Head of caudate nucleus (tissue), 42 donors: ENCODE measurements at regions not wholly inside any gene's neighbourhood (a gene's known extent, or its start where the extent isn't known, plus 50 kb on each side); places are given as distances from the start of the nearest gene placed in this dataset.
A peak's percentile ranks its signal among the peaks of the same experiment; 100 is the strongest.
"Not testable (repeated sequence)": the region's sequence is repeated elsewhere in the genome, so short reads cannot be mapped to it uniquely, and the experiment has no call there.

Source experiments
- DNase-seq, 42 donors: peaks; one replicate each; pipeline versions ENCODE4 v3.0.0 to v3.0.0-alpha.2; 2020 to 2021; ENCODE audit warnings: mixed read lengths in 7 of 42
- intact Hi-C: fragments of 100-400 bp; cut with DNase I; formaldehyde crosslinking; loops from one replicate; pipeline ENCODE4 v1.15.0; 2022

DNA sequence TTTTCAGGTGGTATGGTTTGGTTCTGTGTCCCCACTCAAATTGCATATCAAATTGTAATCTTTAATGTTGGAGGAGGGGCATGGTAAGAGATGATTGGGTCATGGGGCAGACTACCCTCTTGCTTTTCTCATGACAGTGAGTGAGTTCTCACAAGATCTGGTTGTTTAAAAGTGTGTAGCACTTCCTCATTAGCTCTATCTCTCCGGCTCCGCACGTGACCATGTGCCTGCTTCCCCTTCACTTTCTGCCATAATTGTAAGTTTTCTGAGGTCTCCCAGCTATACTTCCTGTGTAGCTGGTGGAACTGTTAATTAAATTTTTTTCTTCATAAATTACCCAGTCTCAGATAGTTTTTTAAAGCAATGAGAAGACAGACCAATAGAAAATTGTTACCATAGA, 843.2 kb downstream of the AMY1C start:
- DNase-seq: peak in 2 of 42 donors; percentile 4 to 11
- intact Hi-C loops: no loop called here

- DNase-seq: no peak
- intact Hi-C loops: no loop called here
These were observed 843.9 kb downstream of the AMY1C start for GRCh38 chr1:104593413-104594187.

DNA sequence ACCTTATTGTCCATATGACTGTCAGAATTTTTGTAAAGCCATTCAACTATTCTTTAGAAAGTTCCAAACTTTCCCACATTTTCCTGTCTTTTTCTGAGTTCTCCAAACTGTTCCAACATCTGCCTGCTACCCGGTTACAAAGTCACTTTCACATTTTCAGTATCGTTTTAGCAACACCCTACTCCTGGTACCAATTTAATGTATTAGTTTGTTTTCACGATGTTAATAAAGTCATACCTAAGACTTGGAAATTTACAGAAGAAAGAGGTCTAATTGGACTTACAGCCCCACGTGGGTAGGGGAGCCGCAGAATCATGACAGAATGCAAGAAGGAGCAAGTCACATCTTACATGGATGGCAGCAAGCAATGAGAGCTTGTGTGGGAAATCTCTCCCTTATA, 867.8 kb downstream of the AMY1C start:
- no peak for DNase-seq
- intact Hi-C loops: no loop called here

GRCh38 chr1:104621221-104621620, 871.5 kb downstream of the AMY1C start:
- intact Hi-C loops: no loop called here
- DNase-seq: no peak

DNA sequence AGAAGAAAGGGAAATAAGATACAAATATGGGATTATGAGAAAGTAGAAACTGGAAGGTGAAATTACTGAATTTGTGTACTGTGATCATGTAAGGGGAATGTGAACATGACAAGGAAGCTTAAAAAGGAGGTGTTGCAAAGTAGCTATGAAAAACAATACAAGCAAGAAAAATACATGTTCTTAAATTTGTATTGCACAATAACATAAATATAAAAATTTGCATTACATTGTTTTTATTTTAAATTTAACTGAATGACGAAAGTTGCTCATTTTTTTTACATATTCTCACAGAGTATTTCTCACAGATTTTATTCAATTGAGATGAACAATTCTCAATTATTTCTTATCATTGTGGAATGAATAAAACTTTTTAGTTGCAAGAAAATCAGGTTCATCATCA, 874.8 kb downstream of the AMY1C start:
- DNase-seq: no peak
- intact Hi-C loops: no loop called here

GRCh38 chr1:104629589-104629988, 879.9 kb downstream of the AMY1C start:
- intact Hi-C loops: no loop called here
- no peak for DNase-seq

DNA sequence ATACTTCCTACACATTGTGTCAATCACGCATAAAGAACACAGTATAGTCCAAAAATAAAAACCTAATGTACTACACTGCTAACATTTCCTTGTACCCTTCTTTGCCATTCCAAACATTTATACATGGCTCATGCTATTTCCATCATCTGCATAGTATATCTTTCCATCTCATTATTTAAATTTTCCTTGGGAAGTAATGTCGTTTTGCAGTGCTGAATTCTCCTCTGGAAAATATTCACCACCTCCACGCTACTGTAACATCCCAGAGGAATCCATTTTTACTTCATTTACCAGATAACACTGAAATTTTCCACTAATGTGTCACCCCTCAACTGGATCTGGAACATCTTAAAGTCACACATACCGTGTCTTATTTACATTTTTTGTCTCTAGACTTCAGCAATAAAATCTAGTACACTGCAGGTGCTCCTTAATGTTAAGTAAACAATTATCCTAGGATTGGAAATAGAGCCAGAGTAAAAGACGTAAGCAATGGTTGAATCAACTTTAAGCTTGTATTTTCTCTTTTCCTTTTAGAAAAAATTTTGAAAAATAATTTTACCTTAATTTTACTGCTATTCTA, 881.0 kb downstream of the AMY1C start:
- intact Hi-C loops: no loop called here
- DNase-seq: no peak

GRCh38 chr1:104636581-104636980, 886.9 kb downstream of the AMY1C start:
- intact Hi-C loops: no loop called here
- DNase-seq: no peak

DNA sequence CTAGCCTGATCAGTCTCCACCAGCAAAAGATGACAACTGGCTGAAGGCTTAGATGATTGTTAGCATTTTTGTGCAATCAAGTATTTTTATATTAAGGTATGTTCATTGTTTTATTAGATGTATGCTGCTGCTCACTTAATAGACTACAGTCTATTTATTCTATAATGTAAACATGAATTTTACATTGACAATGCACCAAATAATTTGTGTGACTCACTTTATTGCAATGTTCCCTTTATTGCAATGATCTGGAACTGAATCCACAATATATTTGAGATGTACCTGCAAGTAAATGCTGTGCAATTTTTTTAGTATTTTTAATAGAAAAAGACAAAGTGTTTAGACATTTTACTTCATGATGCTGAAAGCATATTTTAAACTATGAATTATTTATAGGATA, 896.5 kb downstream of the AMY1C start:
- DNase-seq: no peak
- intact Hi-C loops: no loop called here

- DNase-seq: peak in 3 of 42 donors; percentile 8 to 11 (median 10)
- intact Hi-C loops: no loop called here
These were observed 898.6 kb downstream of the AMY1C start for GRCh38 chr1:104648269-104648691.

- DNase-seq, intact Hi-C loops: not testable (repeated sequence)
These were observed 914.7 kb downstream of the AMY1C start for GRCh38 chr1:104664374-104664773.

GRCh38 chr1:104665300-104665699, 915.6 kb downstream of the AMY1C start:
- no peak for DNase-seq
- intact Hi-C loops: no loop called here

DNA sequence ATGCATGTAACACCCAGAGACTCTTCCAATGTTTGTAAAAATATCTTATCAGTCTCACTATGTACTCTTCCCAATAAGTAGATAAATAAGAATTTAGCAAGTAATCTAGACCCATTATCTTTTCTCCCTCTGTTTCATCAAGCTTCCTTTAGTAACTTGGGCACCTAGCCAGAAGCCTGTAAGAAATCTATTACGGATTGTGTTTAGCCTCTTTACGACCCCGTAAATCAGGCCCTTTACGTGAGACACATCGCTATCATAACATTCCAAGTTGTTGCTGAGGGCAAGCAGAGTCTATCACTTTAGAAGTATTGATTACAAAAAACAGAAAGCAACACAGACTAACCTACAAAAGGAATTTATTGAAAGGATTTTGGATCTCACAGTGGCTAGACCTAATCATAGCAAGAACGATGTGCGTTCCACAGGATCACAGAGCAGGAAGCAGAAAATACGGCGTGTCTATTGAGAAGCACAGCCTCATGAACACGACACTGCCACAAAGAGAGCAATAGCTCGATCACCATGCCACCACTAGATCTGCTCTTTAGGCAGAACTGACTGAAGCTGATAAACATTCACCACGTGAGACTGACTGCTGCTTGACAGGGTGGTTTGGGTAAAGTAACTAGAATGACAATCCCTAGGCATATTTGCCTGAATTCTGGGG, 922.1 kb downstream of the AMY1C start:
- no peak for DNase-seq
- intact Hi-C loops: no loop called here

DNA sequence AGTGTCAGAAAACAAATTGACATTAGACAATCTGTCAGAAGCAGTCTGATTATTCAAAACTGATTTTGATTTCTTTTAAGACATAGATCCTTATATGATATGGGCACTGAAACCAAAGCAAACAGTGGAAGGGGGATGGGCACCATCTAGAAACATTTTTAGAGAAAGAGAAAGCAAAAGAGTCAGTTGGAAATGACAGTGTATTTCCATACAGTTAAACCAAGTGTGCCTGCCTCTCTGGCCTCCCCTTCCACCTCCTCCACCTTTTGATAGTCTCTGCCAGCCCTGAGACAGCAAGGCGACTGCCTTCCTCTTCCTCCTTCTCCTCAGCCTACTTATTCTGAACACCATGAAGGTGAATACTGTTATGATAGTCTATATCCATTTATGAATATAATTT, 949.7 kb downstream of the AMY1C start:
- DNase-seq: no peak
- intact Hi-C loops: no loop called here

GRCh38 chr1:104702731-104703130, 953.0 kb downstream of the AMY1C start:
- intact Hi-C loops: no loop called here

DNA sequence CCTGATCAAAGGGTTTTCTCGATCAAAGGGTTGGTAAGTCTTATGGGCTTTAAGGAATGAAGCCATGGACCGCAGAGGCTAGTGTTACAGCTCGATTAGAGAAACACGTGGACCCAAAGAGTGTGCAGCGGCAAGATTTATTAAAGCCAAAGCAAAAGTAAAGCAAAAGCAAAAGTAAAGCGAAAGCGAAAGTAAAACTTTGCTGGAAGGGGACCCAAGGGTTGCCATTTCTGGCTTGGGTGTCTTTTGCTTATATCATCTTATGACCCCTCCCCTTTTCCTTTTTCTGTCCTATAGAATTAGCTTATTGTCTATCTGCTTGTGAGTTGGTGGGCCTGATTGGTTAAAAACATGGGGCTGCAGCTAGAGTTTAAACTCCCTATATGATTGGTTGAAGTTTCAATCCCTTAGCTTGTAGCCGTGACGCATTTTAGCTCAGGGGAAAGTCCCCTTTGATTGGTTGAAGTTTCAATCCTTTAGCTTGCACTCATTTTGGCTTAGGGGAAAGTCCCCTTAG, 957.0 kb downstream of the AMY1C start:
- intact Hi-C loops: no loop called here
- no peak for DNase-seq

More at GRCh38 chr1:104702731-104703130, 953.0 kb downstream of the AMY1C start:
- DNase-seq: no peak

DNA sequence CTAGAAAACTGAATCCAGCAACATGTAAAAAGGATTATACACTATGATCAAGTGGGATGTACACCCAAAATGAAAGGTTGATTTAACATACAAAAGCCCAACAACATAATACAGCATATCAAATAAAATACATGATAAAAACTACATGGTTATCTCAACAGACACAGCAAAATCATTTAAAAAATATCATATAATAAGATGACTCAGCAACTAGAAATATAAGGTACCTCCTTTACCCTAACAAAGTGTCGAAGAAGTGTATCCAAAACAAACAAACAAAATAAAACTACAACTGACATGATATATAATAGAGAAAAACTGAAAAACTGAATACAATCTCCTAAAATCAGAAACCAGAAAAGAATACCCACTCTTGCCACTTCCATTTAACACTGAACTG, 969.1 kb downstream of the AMY1C start:
- intact Hi-C loops: no loop called here
- DNase-seq: no peak

- intact Hi-C loops: no loop called here
- DNase-seq: no peak
These were observed 971.0 kb downstream of the AMY1C start for GRCh38 chr1:104720741-104721140.

GRCh38 chr1:104726917-104727316, 977.2 kb downstream of the AMY1C start:
- no peak for DNase-seq
- intact Hi-C loops: no loop called here

DNA sequence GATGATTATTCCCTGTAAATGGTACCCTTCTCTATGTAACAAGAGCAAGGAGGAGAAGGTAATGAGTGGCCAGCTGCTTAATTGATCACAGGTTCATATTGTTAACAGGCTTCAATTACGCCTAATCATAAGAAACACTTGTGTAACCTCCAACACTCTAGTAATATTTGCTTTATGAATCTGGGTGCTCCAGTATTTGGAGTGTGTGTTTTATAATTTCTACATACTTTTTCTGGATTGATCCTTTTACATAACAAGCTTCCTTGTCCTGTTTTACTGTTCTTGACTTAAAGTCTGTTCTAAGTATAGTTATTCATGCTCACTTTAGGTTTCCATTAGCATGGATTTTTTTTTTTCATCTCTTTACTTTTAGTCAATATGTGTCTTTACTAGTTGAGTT, 984.2 kb downstream of the AMY1C start:
- no peak for DNase-seq
- intact Hi-C loops: no loop called here
